Prostate gland (tissue), 2 donors: ENCODE measurements at regions not wholly inside any gene's neighbourhood (a gene's known extent, or its start where the extent isn't known, plus 50 kb on each side); places are given as distances from the start of the nearest gene placed in this dataset.

Experiments used
- POLR2A ChIP-seq: fragments of 450-650 bp; IDR thresholded peaks from one replicate; pipeline ENCODE4 v1.6.1; 2016; ENCODE audit warnings: antibody characterized with exemption, mild to moderate bottlenecking
- POLR2AphosphoS5 ChIP-seq: sonication (generic); formaldehyde crosslinking; IDR thresholded peaks from one replicate; pipeline ENCODE4 v1.6.1; 2017; ENCODE audit warnings: antibody characterized with exemption
- TF ChIP-seq, protein P1 (sequence below), 4 experiments: fragments of 200-600 bp in 2 of 4; fragments of 450-650 bp in 2 of 4; sonication (generic) in 2 of 4; IDR thresholded peaks; 1 replicate in 3 of 4; 2 replicates in 1 of 4; pipeline ENCODE4 v1.5.1; 2016 to 2019; ENCODE audit warnings: antibody characterized with exemption in 4 of 4, mild to moderate bottlenecking in 2 of 4, moderate library complexity in 2 of 4

DNA sequence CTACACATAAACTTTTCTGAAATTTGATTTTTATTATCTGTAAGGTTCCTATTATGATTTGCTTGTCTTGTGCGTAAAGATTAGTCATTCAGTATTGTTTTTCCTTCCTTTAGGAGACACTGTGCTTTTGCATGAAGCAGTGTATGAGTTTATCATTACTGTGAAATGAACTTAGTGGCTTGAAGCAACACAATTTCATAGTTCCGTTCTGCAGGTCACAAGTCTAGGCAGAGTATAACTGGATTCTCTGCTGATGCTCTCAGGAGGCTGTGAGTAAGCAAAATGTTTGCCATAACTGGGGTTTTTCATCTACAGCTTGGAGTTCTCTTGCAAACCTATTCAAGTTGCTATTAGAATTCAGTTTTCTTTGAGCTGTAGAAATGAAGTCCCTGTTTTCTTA lies 1136.1 kb downstream of the OTOL1 start:
- TF ChIP-seq, protein P1, sequence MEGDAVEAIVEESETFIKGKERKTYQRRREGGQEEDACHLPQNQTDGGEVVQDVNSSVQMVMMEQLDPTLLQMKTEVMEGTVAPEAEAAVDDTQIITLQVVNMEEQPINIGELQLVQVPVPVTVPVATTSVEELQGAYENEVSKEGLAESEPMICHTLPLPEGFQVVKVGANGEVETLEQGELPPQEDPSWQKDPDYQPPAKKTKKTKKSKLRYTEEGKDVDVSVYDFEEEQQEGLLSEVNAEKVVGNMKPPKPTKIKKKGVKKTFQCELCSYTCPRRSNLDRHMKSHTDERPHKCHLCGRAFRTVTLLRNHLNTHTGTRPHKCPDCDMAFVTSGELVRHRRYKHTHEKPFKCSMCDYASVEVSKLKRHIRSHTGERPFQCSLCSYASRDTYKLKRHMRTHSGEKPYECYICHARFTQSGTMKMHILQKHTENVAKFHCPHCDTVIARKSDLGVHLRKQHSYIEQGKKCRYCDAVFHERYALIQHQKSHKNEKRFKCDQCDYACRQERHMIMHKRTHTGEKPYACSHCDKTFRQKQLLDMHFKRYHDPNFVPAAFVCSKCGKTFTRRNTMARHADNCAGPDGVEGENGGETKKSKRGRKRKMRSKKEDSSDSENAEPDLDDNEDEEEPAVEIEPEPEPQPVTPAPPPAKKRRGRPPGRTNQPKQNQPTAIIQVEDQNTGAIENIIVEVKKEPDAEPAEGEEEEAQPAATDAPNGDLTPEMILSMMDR (IDR thresholded peaks at IDR 0.05) = no peak
- no peak for TF ChIP-seq POLR2A
- TF ChIP-seq POLR2AphosphoS5 = no peak
